HG02763 (cell line): ENCODE measurements at regions not wholly inside any gene's neighbourhood (a gene's known extent, or its start where the extent isn't known, plus 50 kb on each side); places are given as distances from the start of the nearest gene placed in this dataset.

Source experiments
- ATAC-seq: cut with Tn5 transposase; IDR thresholded peaks from one replicate; pipeline ENCODE4 v1.9.1; 2021; ENCODE audit warnings: mild to moderate bottlenecking, moderate library complexity; ENCODE audit not compliant: unreplicated experiment

GRCh38 chr4:23269566-23269965 lies 576.8 kb downstream of the GBA3 start:
- ATAC-seq: no peak

- no peak for ATAC-seq
Observed at GRCh38 chr4:23268072-23268771, 575.5 kb downstream of the GBA3 start.

- ATAC-seq: no peak
Observed at GRCh38 chr4:23266401-23266800, 573.7 kb downstream of the GBA3 start.

- ATAC-seq: no peak
Observed at GRCh38 chr4:23260511-23260910, 567.8 kb downstream of the GBA3 start.

- ATAC-seq: no peak
Observed at GRCh38 chr4:23245203-23245832, 552.6 kb downstream of the GBA3 start.

GRCh38 chr4:23242962-23243361 lies 550.2 kb downstream of the GBA3 start:
- ATAC-seq: no peak

- ATAC-seq: no peak
Observed at GRCh38 chr4:23241408-23241807, 548.7 kb downstream of the GBA3 start.

GRCh38 chr4:23238848-23239247 lies 546.1 kb downstream of the GBA3 start:
- no peak for ATAC-seq

- ATAC-seq: no peak
Observed at GRCh38 chr4:23237771-23238170, 545.0 kb downstream of the GBA3 start.

- no peak for ATAC-seq
Observed at GRCh38 chr4:23235628-23236390, 543.1 kb downstream of the GBA3 start.

GRCh38 chr4:23234716-23235115 lies 542.0 kb downstream of the GBA3 start:
- ATAC-seq: no peak

- ATAC-seq: no peak
Observed at GRCh38 chr4:23234018-23234417, 541.3 kb downstream of the GBA3 start.

GRCh38 chr4:23233596-23233995 lies 540.9 kb downstream of the GBA3 start:
- no peak for ATAC-seq

GRCh38 chr4:23232987-23233386 lies 540.2 kb downstream of the GBA3 start:
- no peak for ATAC-seq

GRCh38 chr4:23225564-23225963 lies 532.8 kb downstream of the GBA3 start:
- no peak for ATAC-seq

- ATAC-seq: no peak
Observed at GRCh38 chr4:23224684-23225420, 532.1 kb downstream of the GBA3 start.

- ATAC-seq: no peak
Observed at GRCh38 chr4:23220911-23221310, 528.2 kb downstream of the GBA3 start.

- no peak for ATAC-seq
Observed at GRCh38 chr4:23219779-23220408, 527.2 kb downstream of the GBA3 start.

- ATAC-seq: no peak
Observed at GRCh38 chr4:23213198-23213597, 520.5 kb downstream of the GBA3 start.

GRCh38 chr4:23212558-23212957 lies 519.8 kb downstream of the GBA3 start:
- ATAC-seq: no peak

- ATAC-seq: no peak
Observed at GRCh38 chr4:23207059-23207458, 514.3 kb downstream of the GBA3 start.
